Suprapubic skin (tissue), 3 donors: ENCODE measurements at regions not wholly inside any gene's neighbourhood (a gene's known extent, or its start where the extent isn't known, plus 50 kb on each side); places are given as distances from the start of the nearest gene placed in this dataset.

ENCODE experiments used
- CTCF ChIP-seq, 2 donors: fragments of 200-600 bp in 1 of 2; fragments of 450-650 bp in 1 of 2; sonication (generic) in 1 of 2; IDR thresholded peaks; one replicate each; pipeline ENCODE4 v1.5.1; 2016 to 2019; ENCODE audit warnings: antibody characterized with exemption in 2 of 2, mild to moderate bottlenecking in 1 of 2, moderate library complexity in 1 of 2
- POLR2A ChIP-seq, 2 donors: fragments of 450-650 bp; IDR thresholded peaks; one replicate each; pipeline ENCODE4 v1.6.1; 2017; ENCODE audit warnings: antibody characterized with exemption in 2 of 2, mild to moderate bottlenecking in 2 of 2, moderate library complexity in 2 of 2

GRCh38 chr15:60297047-60297446, 100.7 kb downstream of the ANXA2 start:
- TF ChIP-seq CTCF (IDR thresholded peaks at IDR 0.05) (no peak), POLR2A (IDR thresholded peaks at IDR 0.05) (no peak)
